DND-41 (cell line): ENCODE measurements at regions not wholly inside any gene's neighbourhood (a gene's known extent, or its start where the extent isn't known, plus 50 kb on each side); places are given as distances from the start of the nearest gene placed in this dataset.

Experiments
- ATAC-seq: fragments of 200-7000 bp; cut with Tn5 transposase; 3 replicates; pipeline ENCODE4 v1.9.1; 2021; ENCODE audit warnings: low read depth; ENCODE audit not compliant: insufficient read depth
- DNase-seq: peaks from one replicate; pipeline ENCODE4 v3.0.0-alpha.2; 2020
- H2AFZ ChIP-seq: 2 replicates; pipeline ENCODE4 v1.6.0; 2012; ENCODE audit warnings: low read depth, low read length
- H3K27ac ChIP-seq: 2 replicates; pipeline ENCODE4 v1.5.1; 2012; ENCODE audit warnings: low read length, inconsistent platforms
- H3K27me3 ChIP-seq: fragments of 200-600 bp; sonication (generic); 2 replicates; pipeline ENCODE4 v1.6.0; 2012; ENCODE audit warnings: low read length, mild to moderate bottlenecking, inconsistent platforms; ENCODE audit not compliant: insufficient read depth, poor library complexity
- H3K36me3 ChIP-seq: 2 replicates; pipeline ENCODE4 v1.5.1; 2012; ENCODE audit warnings: low read length, inconsistent platforms; ENCODE audit not compliant: insufficient read depth
- H3K4me1 ChIP-seq: 2 replicates; pipeline ENCODE4 v1.5.1; 2012; ENCODE audit warnings: mild to moderate bottlenecking, low read length; ENCODE audit not compliant: insufficient read depth
- H3K4me2 ChIP-seq: 2 replicates; pipeline ENCODE4 v1.6.0; 2012; ENCODE audit warnings: mild to moderate bottlenecking, moderate library complexity, low read length, inconsistent platforms; ENCODE audit not compliant: insufficient read depth
- H3K4me3 ChIP-seq, 2 experiments: fragments of 200-600 bp in 1 of 2; shearing (Covaris generic) in 1 of 2; 2 replicates each; pipeline ENCODE4 v1.5.1; 2012 to 2016; ENCODE audit warnings: inconsistent platforms in 2 of 2, low read length in 2 of 2, mild to moderate bottlenecking in 2 of 2, low read depth in 1 of 2, moderate library complexity in 1 of 2
- H3K79me2 ChIP-seq: 2 replicates; pipeline ENCODE4 v1.6.0; 2012; ENCODE audit warnings: low read length, inconsistent platforms; ENCODE audit not compliant: insufficient read depth
- H3K9ac ChIP-seq: 2 replicates; pipeline ENCODE4 v1.6.0; 2012; ENCODE audit warnings: low read depth, mild to moderate bottlenecking, inconsistent platforms, low read length, moderate library complexity
- H3K9me3 ChIP-seq: 2 replicates; pipeline ENCODE4 v1.5.1; 2012; ENCODE audit warnings: low read length, moderate library complexity, mild to moderate bottlenecking, inconsistent platforms; ENCODE audit not compliant: insufficient read depth, severe bottlenecking
- H4K20me1 ChIP-seq: 2 replicates; pipeline ENCODE4 v1.6.0; 2012; ENCODE audit warnings: low read length; ENCODE audit not compliant: insufficient read depth
- CTCF ChIP-seq: IDR thresholded peaks from 2 replicates; pipeline ENCODE4 v1.5.1; 2012; ENCODE audit warnings: borderline replicate concordance, low read length, moderate library complexity, mild to moderate bottlenecking; ENCODE audit not compliant: poor library complexity, severe bottlenecking; ENCODE audit errors: extremely low read depth
- EZH2 ChIP-seq: IDR thresholded peaks from 3 replicates; pipeline ENCODE4 v1.6.1; 2012; ENCODE audit warnings: borderline replicate concordance, low read depth, mild to moderate bottlenecking, moderate library complexity, low read length, inconsistent platforms; ENCODE audit not compliant: severe bottlenecking

GRCh38 chr2:219851169-219851568 lies 223.7 kb downstream of the SLC4A3 start:
- Histone ChIP-seq H3K27me3 (no peaks in the 10 kb centered on the region), H3K79me2 (no peaks in the 10 kb centered on the region), H3K36me3 (no peaks in the 10 kb centered on the region), H2AFZ (no peak overlapping the region), H3K4me1 (no peaks in the 10 kb centered on the region), H3K9me3 (no peaks in the 10 kb centered on the region), H3K4me2 (no peak overlapping the region), H3K9ac (no peak overlapping the region), H3K27ac (no peak overlapping the region), H4K20me1 (no peaks in the 10 kb centered on the region), H3K4me3 (no peak overlapping the region)
- ATAC-seq (no peak), DNase-seq (no peak)
- TF ChIP-seq EZH2 (no peak), CTCF (no peak)

GRCh38 chr2:219851801-219852481 lies 224.5 kb downstream of the SLC4A3 start:
- DNase-seq (no peak), ATAC-seq (no peak)
- no peak overlapping the region for H3K4me2 ChIP-seq

GRCh38 chr2:219852626-219853025 lies 225.2 kb downstream of the SLC4A3 start:
- ATAC-seq (no peak), DNase-seq (no peak)
- Histone ChIP-seq H3K4me2 (no peak overlapping the region), H3K9ac (no peak overlapping the region), H4K20me1 (no peaks in the 10 kb centered on the region), H3K9me3 (no peaks in the 10 kb centered on the region), H3K27ac (no peak overlapping the region), H3K79me2 (no peaks in the 10 kb centered on the region), H2AFZ (no peak overlapping the region), H3K36me3 (no peaks in the 10 kb centered on the region), H3K4me1 (no peaks in the 10 kb centered on the region), H3K4me3 (no peak overlapping the region), H3K27me3 (no peaks in the 10 kb centered on the region)
- no peak for TF ChIP-seq CTCF
- TF ChIP-seq EZH2: no peak

More at GRCh38 chr2:219851801-219852481, 224.5 kb downstream of the SLC4A3 start:
- no peaks in the 10 kb centered on the region for H3K9me3 ChIP-seq
- no peaks in the 10 kb centered on the region for H4K20me1 ChIP-seq
- no peak overlapping the region for H3K9ac ChIP-seq
- H3K36me3 ChIP-seq: no peaks in the 10 kb centered on the region
- no peak overlapping the region for H2AFZ ChIP-seq
- TF ChIP-seq CTCF (no peak), EZH2 (no peak)
- H3K4me1 ChIP-seq: no peaks in the 10 kb centered on the region
- H3K79me2 ChIP-seq: no peaks in the 10 kb centered on the region
- H3K27ac ChIP-seq: no peak overlapping the region
- H3K4me3 ChIP-seq: no peak overlapping the region
- H3K27me3 ChIP-seq: no peaks in the 10 kb centered on the region

- H3K4me3 ChIP-seq: no peak overlapping the region
- TF ChIP-seq EZH2: no peak
- TF ChIP-seq CTCF: no peak
- H4K20me1 ChIP-seq: no peaks in the 10 kb centered on the region
- DNase-seq (no peak), ATAC-seq (no peak)
- no peak overlapping the region for H3K9ac ChIP-seq
- H3K27ac ChIP-seq: no peak overlapping the region
- no peaks in the 10 kb centered on the region for H3K79me2 ChIP-seq
- no peak overlapping the region for H3K4me2 ChIP-seq
- H3K27me3 ChIP-seq: no peaks in the 10 kb centered on the region
- no peaks in the 10 kb centered on the region for H3K9me3 ChIP-seq
- H2AFZ ChIP-seq: no peak overlapping the region
- H3K36me3 ChIP-seq: no peaks in the 10 kb centered on the region
- no peaks in the 10 kb centered on the region for H3K4me1 ChIP-seq
Measured at GRCh38 chr2:219856602-219857001, 229.2 kb downstream of the SLC4A3 start.
